A673 (cell line): ENCODE measurements at regions not wholly inside any gene's neighbourhood (a gene's known extent, or its start where the extent isn't known, plus 50 kb on each side); places are given as distances from the start of the nearest gene placed in this dataset.

Source experiments
- BruUV-seq: library from RNA; stranded (reverse); fragments of 400-500 nt; replicated peaks from 2 replicates; lab custom pipeline; 2021; lab: Mats Ljungman, UMichigan
- CTCF ChIA-PET: fragments of 300-600 bp; sonication (Branson Sonifier 250); formaldehyde crosslinking; loops from one replicate; lab custom pipeline; 2022; ENCODE audit warnings: antibody characterized with exemption; lab: Charles Lee
- POLR2A ChIA-PET: fragments of 300-600 bp; sonication (Branson Sonifier 250); formaldehyde crosslinking; loops from one replicate; lab custom pipeline; 2022; ENCODE audit warnings: antibody characterized with exemption; ENCODE audit not compliant: low non-redundant PET; lab: Charles Lee
- DNase-seq: peaks from one replicate; pipeline ENCODE4 v3.0.0-alpha.2; 2015; ENCODE audit warnings: low spot score
- H3K27ac ChIP-seq: fragments of 200-600 bp; sonication (generic); 2 replicates; pipeline ENCODE4 v1.5.1; 2016; ENCODE audit warnings: mixed run types, low read depth, mild to moderate bottlenecking, mixed read lengths, antibody characterized with exemption, low read length; ENCODE audit not compliant: poor library complexity, severe bottlenecking
- H3K27me3 ChIP-seq: fragments of 200-600 bp; sonication (generic); replicated peaks from 2 replicates; pipeline ENCODE4 v1.6.1; 2017; ENCODE audit warnings: mixed run types, low read depth, mild to moderate bottlenecking, mixed read lengths, antibody characterized with exemption, low read length; ENCODE audit not compliant: insufficient read depth, poor library complexity
- H3K36me3 ChIP-seq: fragments of 200-600 bp; sonication (generic); 2 replicates; pipeline ENCODE4 v1.6.1; 2016; ENCODE audit warnings: mixed run types, mild to moderate bottlenecking, mixed read lengths, antibody characterized with exemption, low read length; ENCODE audit not compliant: insufficient read depth, poor library complexity, severe bottlenecking
- H3K4me1 ChIP-seq: fragments of 200-600 bp; sonication (generic); 2 replicates; pipeline ENCODE4 v1.6.1; 2017; ENCODE audit warnings: mixed run types, mild to moderate bottlenecking, mixed read lengths, antibody characterized with exemption, low read length; ENCODE audit not compliant: insufficient read depth, poor library complexity, severe bottlenecking
- H3K4me3 ChIP-seq: fragments of 200-600 bp; sonication (generic); 2 replicates; pipeline ENCODE4 v1.5.1; 2016; ENCODE audit warnings: low read depth, mixed run types, mild to moderate bottlenecking, mixed read lengths, low read length; ENCODE audit not compliant: poor library complexity, severe bottlenecking
- H3K9me3 ChIP-seq: fragments of 200-600 bp; sonication (generic); 2 replicates; pipeline ENCODE4 v1.6.1; 2016; ENCODE audit warnings: mixed run types, low read depth, mild to moderate bottlenecking, mixed read lengths, antibody characterized with exemption, low read length; ENCODE audit not compliant: poor library complexity, severe bottlenecking
- CTCF ChIP-seq: fragments of 300-800, 200-600 bp; sonication (generic); conservative IDR thresholded peaks from 2 replicates; pipeline ENCODE4 v1.5.1; 2017; ENCODE audit warnings: low read depth, mild to moderate bottlenecking, antibody characterized with exemption, low read length, moderate library complexity, mixed read lengths
- EZH2 ChIP-seq: fragments of 200-600 bp; sonication (generic); IDR thresholded peaks from 2 replicates; pipeline ENCODE4 v1.6.1; 2017; ENCODE audit warnings: borderline replicate concordance, low read depth, mild to moderate bottlenecking, mixed read lengths, antibody characterized with exemption, low read length; ENCODE audit not compliant: poor library complexity, severe bottlenecking
- intact Hi-C: fragments of 100-400 bp; cut with micrococcal nuclease; formaldehyde crosslinking; loops from one replicate; pipeline ENCODE4 v1.10.0; 2022; ENCODE audit not compliant: unreplicated experiment

DNA sequence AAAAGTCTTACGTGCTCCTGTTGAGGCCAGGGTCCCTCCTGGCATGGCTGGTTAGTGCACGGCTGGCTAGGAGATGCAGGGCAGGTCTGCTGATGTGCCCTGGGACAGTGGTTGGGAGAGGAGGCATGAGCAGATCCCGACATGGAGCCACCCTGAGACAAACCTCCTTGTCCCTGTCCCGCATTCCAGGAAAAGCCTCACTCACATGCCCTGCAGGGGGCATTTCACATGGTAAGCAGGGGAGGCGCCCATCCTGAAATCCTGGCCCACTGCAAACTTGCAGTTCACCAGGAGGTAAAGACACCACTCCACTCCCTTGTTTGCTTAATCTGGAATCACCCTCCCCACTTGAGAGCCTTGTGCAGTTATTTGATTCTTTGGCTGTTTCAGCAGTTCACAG, 116.7 kb upstream of the SLC24A3 start:
- intact Hi-C loops = no loop called here
- Histone ChIP-seq H3K4me3 (no peak overlapping the region), H3K27me3 (no peaks in the 10 kb centered on the region), H3K27ac (no peak overlapping the region), H3K9me3 (no peaks in the 10 kb centered on the region), H3K4me1 (no peaks in the 10 kb centered on the region), H3K36me3 (no peaks in the 10 kb centered on the region)
- ChIA-PET CTCF (no interaction called here), POLR2A (no interaction called here)
- no TSS peak for BruUV-seq
- DNase-seq = peak; percentile 13
- TF ChIP-seq CTCF (peak; percentile 15; the same call in 1 of the 2 replicates), EZH2 (no peak)

DNA sequence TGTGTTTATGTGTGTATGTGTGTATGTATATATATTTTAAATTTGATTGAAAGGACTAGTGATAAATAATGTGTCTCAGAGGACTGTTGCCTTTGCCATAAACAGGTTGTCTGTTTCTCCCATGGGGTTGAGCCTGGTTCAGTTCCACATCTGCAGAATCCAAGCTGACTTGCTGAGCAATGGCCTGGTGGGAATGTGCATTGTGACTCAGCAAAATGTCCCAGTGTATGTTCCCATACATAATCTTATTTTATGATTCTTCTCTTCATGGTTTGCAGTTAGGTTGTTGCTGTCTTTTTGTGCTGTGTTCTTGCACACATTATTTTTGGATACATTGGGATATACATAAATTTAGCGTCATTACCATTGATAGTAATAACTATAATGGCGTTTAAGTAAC, 115.6 kb upstream of the SLC24A3 start:
- no peak overlapping the region for H3K27ac ChIP-seq
- peak; percentile 12 for DNase-seq
- intact Hi-C loops = no loop called here
- ChIA-PET CTCF (no interaction called here), POLR2A (no interaction called here)
- H3K27me3 ChIP-seq = no peaks in the 10 kb centered on the region
- no peak for TF ChIP-seq EZH2
- no peak for TF ChIP-seq CTCF
- H3K4me1 ChIP-seq = no peaks in the 10 kb centered on the region
- H3K4me3 ChIP-seq = no peak overlapping the region
- BruUV-seq = no TSS peak
- H3K36me3 ChIP-seq = no peaks in the 10 kb centered on the region
- no peaks in the 10 kb centered on the region for H3K9me3 ChIP-seq

DNA sequence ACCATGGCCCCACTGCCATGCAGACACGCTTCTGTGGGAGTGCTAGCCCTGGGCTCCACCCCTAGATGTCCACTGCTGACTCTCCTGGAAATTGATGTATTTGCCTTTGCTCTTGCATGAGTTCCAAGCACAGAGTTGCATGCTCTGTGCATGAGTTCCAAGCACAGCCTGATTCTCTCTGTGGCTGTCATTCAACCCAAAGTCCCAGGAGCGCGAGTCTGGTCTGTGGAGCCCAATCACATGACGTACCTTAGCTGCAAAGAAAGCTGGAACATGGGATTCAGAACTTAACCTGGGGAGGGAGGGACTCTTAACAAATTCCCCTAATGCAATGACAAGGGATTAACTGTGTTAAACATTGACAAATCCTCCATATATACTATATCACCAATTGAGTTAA, 114.3 kb upstream of the SLC24A3 start:
- DNase-seq = no peak
- ChIA-PET POLR2A (no interaction called here), CTCF (no interaction called here)
- Histone ChIP-seq H3K27ac (no peak overlapping the region), H3K9me3 (no peaks in the 10 kb centered on the region), H3K4me3 (no peak overlapping the region), H3K27me3 (no peaks in the 10 kb centered on the region), H3K36me3 (no peaks in the 10 kb centered on the region), H3K4me1 (no peaks in the 10 kb centered on the region)
- intact Hi-C loops = no loop called here
- BruUV-seq = no TSS peak
- TF ChIP-seq EZH2 (no peak), CTCF (no peak)
